Natural killer cell treated with Interleukin-12 subunit alpha and Interleukin-12 subunit beta and Interleukin-15 and Interleukin-18, amount 100 ng/mL, for 72 hours (primary cell): ENCODE measurements at regions not wholly inside any gene's neighbourhood (a gene's known extent, or its start where the extent isn't known, plus 50 kb on each side); places are given as distances from the start of the nearest gene placed in this dataset.

Experiments used
- ATAC-seq, 2 donors: fragments of 150-1000 bp; cut with Tn5 transposase in 1 of 2; sonication (Bioruptor Pico), chemical (Tn5 transposase) in 1 of 2; 2 replicates each; pipeline ENCODE4 v1.10.0; 2021
- DNase-seq: peaks from one replicate; pipeline ENCODE4 v3.0.0; 2022; ENCODE audit warnings: low spot score
- H3K27ac Mint-ChIP-seq, 2 donors: 1 replicate in 1 of 2; 2 replicates in 1 of 2; pipeline ENCODE4 v1.8.0; 2022; ENCODE audit warnings: mixed read lengths in 2 of 2, mild to moderate bottlenecking in 1 of 2, moderate library complexity in 1 of 2
- H3K27me3 Mint-ChIP-seq, 2 donors: 1 replicate in 1 of 2; 2 replicates in 1 of 2; pipeline ENCODE4 v1.8.0; 2022; ENCODE audit warnings: mixed read lengths in 2 of 2
- H3K36me3 Mint-ChIP-seq: one replicate; pipeline ENCODE4 v1.8.0; 2022; ENCODE audit warnings: mixed read lengths
- H3K4me1 Mint-ChIP-seq, 2 donors: 1 replicate in 1 of 2; 2 replicates in 1 of 2; pipeline ENCODE4 v1.8.0; 2022; ENCODE audit warnings: low read depth in 2 of 2, mixed read lengths in 2 of 2, mild to moderate bottlenecking in 1 of 2
- H3K4me3 Mint-ChIP-seq: one replicate; pipeline ENCODE4 v1.8.0; 2022; ENCODE audit warnings: mixed read lengths
- H3K9me3 Mint-ChIP-seq: 2 replicates; pipeline ENCODE4 v1.8.0; 2022; ENCODE audit warnings: mixed read lengths

GRCh38 chr4:65789805-65790204 is 119.5 kb upstream of the EPHA5 start:
- ATAC-seq (no peak), DNase-seq (no peak)
- H3K36me3 Mint-ChIP-seq: peaks cover 6% of the 10 kb centered on the region
- H3K27ac Mint-ChIP-seq: no peak overlapping the region
- no peaks in the 10 kb centered on the region for H3K4me1 Mint-ChIP-seq
- no peak overlapping the region for H3K4me3 Mint-ChIP-seq
- H3K9me3 Mint-ChIP-seq: peaks cover 15% of the 10 kb centered on the region
- no peaks in the 10 kb centered on the region for H3K27me3 Mint-ChIP-seq

- H3K27me3 Mint-ChIP-seq: no peaks in the 10 kb centered on the region
- peaks cover 6% of the 10 kb centered on the region for H3K36me3 Mint-ChIP-seq
- H3K4me1 Mint-ChIP-seq: no peaks in the 10 kb centered on the region
- H3K9me3 Mint-ChIP-seq: peaks cover 18% of the 10 kb centered on the region
- no peak for DNase-seq
- no peak for ATAC-seq
- no peak overlapping the region for H3K27ac Mint-ChIP-seq
- no peak overlapping the region for H3K4me3 Mint-ChIP-seq
Observed at GRCh38 chr4:65789341-65789740, 119.1 kb upstream of the EPHA5 start.

- H3K27me3 Mint-ChIP-seq: no peaks in the 10 kb centered on the region
- H3K4me1 Mint-ChIP-seq: no peaks in the 10 kb centered on the region
- peaks cover 10% of the 10 kb centered on the region for H3K36me3 Mint-ChIP-seq
- H3K4me3 Mint-ChIP-seq: no peak overlapping the region
- H3K27ac Mint-ChIP-seq: no peak overlapping the region
- H3K9me3 Mint-ChIP-seq: peaks cover 23% of the 10 kb centered on the region
- ATAC-seq (no peak), DNase-seq (no peak)
Observed at GRCh38 chr4:65777270-65777669, 107.0 kb upstream of the EPHA5 start.

- Mint-ChIP-seq H3K36me3 (peaks cover 19% of the 10 kb centered on the region), H3K27me3 (no peaks in the 10 kb centered on the region), H3K4me1 (no peaks in the 10 kb centered on the region), H3K9me3 (peaks cover 30% of the 10 kb centered on the region), H3K27ac (no peak overlapping the region), H3K4me3 (no peak overlapping the region)
- peak in 1 of 2 donors; percentile 50 for ATAC-seq
- no peak for DNase-seq
Observed at GRCh38 chr4:65773636-65774035, 103.3 kb upstream of the EPHA5 start.

- no peak overlapping the region for H3K27ac Mint-ChIP-seq
- no peaks in the 10 kb centered on the region for H3K27me3 Mint-ChIP-seq
- ATAC-seq (no peak), DNase-seq (no peak)
- no peak overlapping the region for H3K4me3 Mint-ChIP-seq
- peaks cover 3% of the 10 kb centered on the region for H3K9me3 Mint-ChIP-seq
- no peaks in the 10 kb centered on the region for H3K36me3 Mint-ChIP-seq
- H3K4me1 Mint-ChIP-seq: no peaks in the 10 kb centered on the region
Observed at GRCh38 chr4:65747386-65747785, 77.1 kb upstream of the EPHA5 start.

GRCh38 chr4:65738134-65738533 is 67.8 kb upstream of the EPHA5 start:
- Mint-ChIP-seq H3K9me3 (peaks cover 10% of the 10 kb centered on the region), H3K4me1 (no peaks in the 10 kb centered on the region), H3K4me3 (no peak overlapping the region)

GRCh38 chr4:65737672-65738071 is 67.4 kb upstream of the EPHA5 start:
- ATAC-seq (no peak), DNase-seq (no peak)
- Mint-ChIP-seq H3K27me3 (no peaks in the 10 kb centered on the region), H3K9me3 (peaks cover 10% of the 10 kb centered on the region), H3K27ac (no peak overlapping the region), H3K36me3 (no peaks in the 10 kb centered on the region), H3K4me1 (no peaks in the 10 kb centered on the region), H3K4me3 (no peak overlapping the region)

More at GRCh38 chr4:65738134-65738533, 67.8 kb upstream of the EPHA5 start:
- Mint-ChIP-seq H3K27ac (no peak overlapping the region), H3K27me3 (no peaks in the 10 kb centered on the region), H3K36me3 (no peaks in the 10 kb centered on the region)
- no peak for DNase-seq
- no peak for ATAC-seq

- DNase-seq: no peak
- ATAC-seq: no peak
- Mint-ChIP-seq H3K27me3 (no peaks in the 10 kb centered on the region), H3K9me3 (peaks cover 36% of the 10 kb centered on the region), H3K36me3 (peaks cover 9% of the 10 kb centered on the region), H3K27ac (no peak overlapping the region), H3K4me1 (no peaks in the 10 kb centered on the region), H3K4me3 (no peak overlapping the region)
Observed at GRCh38 chr4:65724973-65725372, 54.7 kb upstream of the EPHA5 start.
